ENCODE measurements at regions not wholly inside any gene's neighbourhood (a gene's known extent, or its start where the extent isn't known, plus 50 kb on each side); places are given as distances from the start of the nearest gene placed in this dataset.

- DNase-seq (ENCODE audit: low spot score): no peak
Observed at GRCh38 chr2:33873076-33873605, 274.0 kb upstream of the FAM98A start.

DNA sequence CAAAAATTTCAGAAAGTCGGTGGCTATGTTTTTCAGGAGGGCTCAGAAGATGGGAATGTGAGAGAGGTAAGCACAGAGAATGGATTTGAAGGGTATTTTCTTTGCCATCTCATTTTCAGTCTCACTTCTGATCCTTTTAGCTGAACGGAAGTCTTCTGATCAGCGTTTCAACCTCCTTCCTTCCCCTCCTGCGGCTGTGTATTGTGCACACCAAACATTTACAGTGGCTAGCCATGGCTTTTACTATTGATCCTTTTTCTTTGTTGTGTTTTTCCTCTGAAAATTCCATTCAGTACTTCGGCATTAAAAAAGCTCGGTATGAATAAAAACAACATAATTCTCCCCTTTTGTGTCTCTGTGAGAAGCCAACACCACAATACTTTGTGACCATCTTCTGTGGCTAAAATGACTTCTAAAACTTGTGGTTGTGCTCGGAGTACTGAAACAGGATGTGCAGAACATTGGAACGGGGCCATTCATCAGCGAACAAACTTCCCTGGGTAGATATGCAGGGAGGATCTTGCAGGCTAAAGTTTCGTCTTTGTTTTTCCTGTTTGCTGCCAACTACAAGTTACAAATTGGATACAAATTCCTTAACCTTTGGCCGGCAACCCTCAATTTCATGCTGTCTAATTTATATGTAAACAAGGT, 260.8 kb upstream of the FAM98A start:
- DNase-seq (ENCODE audit: low spot score): no peak

DNA sequence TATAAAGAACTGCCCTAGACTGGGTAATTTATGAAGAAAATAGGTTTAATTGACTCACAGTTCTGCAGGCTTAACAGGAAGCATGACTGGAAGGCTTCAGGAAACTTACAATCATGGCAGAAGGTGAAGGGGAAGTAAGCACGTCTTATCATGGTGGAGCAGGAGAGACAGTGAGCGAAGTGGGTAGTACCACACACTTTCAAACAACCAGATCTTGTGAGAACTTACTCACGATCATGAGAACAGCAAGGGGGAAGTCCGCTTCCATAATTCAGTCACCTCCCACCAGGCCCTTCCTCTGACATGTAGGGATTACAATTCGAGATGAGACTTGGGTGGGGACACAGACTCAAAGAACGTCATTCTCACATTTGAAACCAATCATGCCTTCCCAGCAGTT, 260.1 kb upstream of the FAM98A start:
- DNase-seq (ENCODE audit: low spot score): no peak

- DNase-seq (ENCODE audit: low spot score): peak; percentile 7
Observed at GRCh38 chr2:33848486-33848885, 249.4 kb upstream of the FAM98A start.

GRCh38 chr2:33839791-33840190, 240.7 kb upstream of the FAM98A start:
- no peak for DNase-seq (ENCODE audit: low spot score)

- no peak for DNase-seq (ENCODE audit: low spot score)
Observed at GRCh38 chr2:33836628-33837027, 237.5 kb upstream of the FAM98A start.

DNA sequence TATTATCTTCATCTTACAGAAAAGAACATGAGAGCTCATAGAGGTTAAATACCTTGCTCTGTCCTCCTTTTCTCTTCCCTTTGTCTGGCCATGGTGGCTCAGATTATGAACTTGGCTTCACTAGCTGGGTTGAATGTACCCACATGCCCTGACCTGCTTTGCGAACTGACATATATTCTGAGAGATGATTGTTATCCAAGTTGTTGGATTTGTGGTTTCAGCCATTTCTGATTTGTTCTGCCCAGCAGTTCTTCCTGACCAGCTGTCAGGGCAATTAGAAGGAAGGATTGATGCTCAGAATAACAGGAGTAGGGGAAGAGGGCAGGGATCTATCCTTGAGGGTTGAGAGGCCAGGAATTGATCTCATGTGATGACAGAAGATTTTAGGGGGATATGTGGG, 236.8 kb upstream of the FAM98A start:
- no peak for DNase-seq (ENCODE audit: low spot score)

DNA sequence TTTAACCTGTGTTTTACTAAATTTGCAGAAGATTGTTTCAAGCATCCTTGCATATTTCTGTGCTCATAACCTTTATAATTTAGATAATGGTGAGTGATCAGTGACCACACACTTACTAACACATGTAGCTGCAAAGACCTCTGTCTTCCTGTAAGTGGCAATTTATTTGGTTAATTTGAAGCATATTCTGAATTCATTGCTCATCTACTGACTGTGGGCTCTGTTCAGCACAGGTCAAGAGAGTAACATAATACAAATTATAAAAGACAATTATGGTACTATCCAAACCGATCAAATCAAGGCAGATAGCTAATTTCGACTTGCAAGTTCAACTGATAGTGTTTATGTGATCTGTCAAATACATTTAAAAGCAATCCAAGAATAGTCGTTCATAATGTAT, 223.9 kb upstream of the FAM98A start:
- no peak for DNase-seq (ENCODE audit: low spot score)

DNA sequence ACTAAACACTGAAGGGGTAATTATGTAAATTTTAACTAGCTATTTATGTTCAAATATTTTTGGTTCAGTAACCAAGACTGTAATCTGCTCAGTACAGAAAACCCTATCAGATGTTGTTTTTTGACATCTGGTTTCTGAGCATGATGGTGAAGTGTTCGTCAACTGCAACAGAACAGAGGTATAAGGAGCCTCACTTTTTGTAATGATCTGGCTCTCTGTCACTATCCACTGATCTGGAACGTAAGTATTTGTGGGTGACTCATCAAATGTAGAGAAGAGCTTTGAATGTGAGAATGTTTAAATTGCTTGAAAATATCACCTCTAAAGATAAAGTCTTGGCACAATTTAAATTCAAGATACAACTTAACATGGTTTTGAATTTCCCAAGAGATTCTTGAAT, 213.6 kb upstream of the FAM98A start:
- no peak for DNase-seq (ENCODE audit: low spot score)

- peak; percentile 86 for DNase-seq (ENCODE audit: low spot score)
Observed at GRCh38 chr2:33810046-33810835, 211.1 kb upstream of the FAM98A start.

- DNase-seq (ENCODE audit: low spot score): no peak
Observed at GRCh38 chr2:33806041-33806440, 206.9 kb upstream of the FAM98A start.

DNA sequence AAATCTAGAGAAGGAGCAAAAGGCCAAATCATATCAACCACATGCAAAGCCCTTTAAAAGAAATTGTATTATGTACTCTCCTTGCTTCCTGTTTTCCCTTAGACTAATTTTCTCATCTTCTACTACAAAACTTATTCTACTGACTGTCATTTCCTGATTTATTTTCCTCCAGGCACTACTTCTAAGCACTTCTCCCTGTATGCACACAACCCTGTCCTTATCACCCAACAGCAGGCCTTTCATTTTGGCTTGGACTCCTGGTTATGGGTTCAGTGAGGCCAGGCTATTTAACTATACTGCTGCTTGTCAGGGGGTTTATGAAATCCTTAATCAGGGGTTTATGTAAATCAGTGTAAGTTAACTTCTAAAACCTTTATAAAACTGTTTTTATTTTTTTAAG, 205.1 kb upstream of the FAM98A start:
- no peak for DNase-seq (ENCODE audit: low spot score)

GRCh38 chr2:33796511-33796910, 197.4 kb upstream of the FAM98A start:
- DNase-seq (ENCODE audit: low spot score): no peak

GRCh38 chr2:33791625-33792024, 192.5 kb upstream of the FAM98A start:
- DNase-seq (ENCODE audit: low spot score): no peak

- no peak for DNase-seq (ENCODE audit: low spot score)
Observed at GRCh38 chr2:33788044-33788443, 188.9 kb upstream of the FAM98A start.

- DNase-seq (ENCODE audit: low spot score): no peak
Observed at GRCh38 chr2:33786881-33787280, 187.8 kb upstream of the FAM98A start.

GRCh38 chr2:33785201-33786106, 186.4 kb upstream of the FAM98A start:
- no peak for DNase-seq (ENCODE audit: low spot score)

DNA sequence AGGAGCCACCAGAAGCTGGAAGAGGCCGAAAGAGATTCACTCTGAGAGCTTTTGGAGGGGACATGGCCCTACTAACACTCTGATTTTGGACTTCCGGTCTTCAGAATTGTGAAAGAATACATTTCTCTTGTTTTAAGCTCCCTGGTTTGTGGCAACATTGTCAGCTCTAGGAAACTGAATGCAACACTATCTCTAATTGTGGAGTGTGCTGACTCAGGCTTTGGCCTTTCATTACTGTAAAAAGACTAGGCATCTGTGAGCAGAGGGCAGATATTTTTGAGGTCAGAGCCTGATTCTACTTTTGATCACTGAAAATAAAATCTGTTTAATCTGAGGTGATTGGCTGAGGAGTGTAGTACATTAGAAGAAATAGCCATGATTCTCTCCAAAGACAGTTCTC, 185.4 kb upstream of the FAM98A start:
- no peak for DNase-seq (ENCODE audit: low spot score)

- DNase-seq (ENCODE audit: low spot score): peak; percentile 57
Observed at GRCh38 chr2:33782395-33783230, 183.5 kb upstream of the FAM98A start.

DNA sequence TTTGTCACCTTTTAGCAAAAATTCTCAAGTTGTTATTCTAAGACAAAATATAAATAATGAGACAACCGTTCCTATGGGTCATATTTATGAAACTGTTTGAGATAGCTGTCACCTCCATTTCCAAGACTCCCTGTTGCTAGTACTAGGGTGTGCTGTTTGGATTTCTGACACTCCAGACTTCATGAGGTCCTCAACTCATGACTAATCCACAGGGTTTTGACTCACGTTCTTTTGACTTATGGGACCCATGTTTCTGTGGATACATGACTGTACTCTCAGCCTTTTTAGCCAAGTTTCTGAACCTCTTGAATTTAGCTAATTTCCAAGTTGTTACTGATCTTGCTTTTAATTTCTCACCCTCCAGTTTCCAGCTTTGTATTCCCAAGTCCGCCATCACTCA, 178.7 kb upstream of the FAM98A start:
- no peak for DNase-seq (ENCODE audit: low spot score)

- no peak for DNase-seq (ENCODE audit: low spot score)
Observed at GRCh38 chr2:33775306-33775705, 176.2 kb upstream of the FAM98A start.

DNA sequence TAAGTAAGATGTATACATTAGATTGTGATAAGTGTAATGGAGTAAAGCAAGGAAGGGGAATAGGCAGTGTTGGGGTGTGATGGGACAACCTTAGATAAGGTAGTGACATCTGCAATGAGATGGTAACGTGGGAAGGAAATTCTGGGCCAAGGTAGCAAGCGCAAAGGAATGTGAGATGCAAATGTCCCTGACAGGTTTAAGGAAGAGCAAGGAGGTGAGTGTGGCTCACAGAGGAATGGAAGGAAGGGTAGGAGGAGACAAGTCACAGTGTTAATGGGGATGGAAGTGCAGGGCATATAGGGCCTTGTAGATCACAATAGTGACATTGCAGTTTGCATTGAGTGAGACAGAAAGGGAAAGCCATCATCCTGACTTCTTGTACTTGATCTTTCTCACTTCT, 170.9 kb upstream of the FAM98A start:
- no peak for DNase-seq (ENCODE audit: low spot score)

Data from COLO829 (cell line).